ENCODE measurements at regions not wholly inside any gene's neighbourhood (a gene's known extent, or its start where the extent isn't known, plus 50 kb on each side); places are given as distances from the start of the nearest gene placed in this dataset.

GRCh38 chr9:7369384-7369821 lies 430.2 kb downstream of the DMAC1 start:
- DNase-seq (ENCODE audit: low read depth in 1 of 2, low spot score in 1 of 2) = no peak
- H3K4me1 ChIP-seq (ENCODE audit: low read depth) = peaks cover 33% of the 10 kb centered on the region
- H3K27ac ChIP-seq = no peak overlapping the region
- TF ChIP-seq, protein P1, sequence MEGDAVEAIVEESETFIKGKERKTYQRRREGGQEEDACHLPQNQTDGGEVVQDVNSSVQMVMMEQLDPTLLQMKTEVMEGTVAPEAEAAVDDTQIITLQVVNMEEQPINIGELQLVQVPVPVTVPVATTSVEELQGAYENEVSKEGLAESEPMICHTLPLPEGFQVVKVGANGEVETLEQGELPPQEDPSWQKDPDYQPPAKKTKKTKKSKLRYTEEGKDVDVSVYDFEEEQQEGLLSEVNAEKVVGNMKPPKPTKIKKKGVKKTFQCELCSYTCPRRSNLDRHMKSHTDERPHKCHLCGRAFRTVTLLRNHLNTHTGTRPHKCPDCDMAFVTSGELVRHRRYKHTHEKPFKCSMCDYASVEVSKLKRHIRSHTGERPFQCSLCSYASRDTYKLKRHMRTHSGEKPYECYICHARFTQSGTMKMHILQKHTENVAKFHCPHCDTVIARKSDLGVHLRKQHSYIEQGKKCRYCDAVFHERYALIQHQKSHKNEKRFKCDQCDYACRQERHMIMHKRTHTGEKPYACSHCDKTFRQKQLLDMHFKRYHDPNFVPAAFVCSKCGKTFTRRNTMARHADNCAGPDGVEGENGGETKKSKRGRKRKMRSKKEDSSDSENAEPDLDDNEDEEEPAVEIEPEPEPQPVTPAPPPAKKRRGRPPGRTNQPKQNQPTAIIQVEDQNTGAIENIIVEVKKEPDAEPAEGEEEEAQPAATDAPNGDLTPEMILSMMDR (IDR thresholded peaks at IDR 0.05; ENCODE audit: low read depth, low read length) = no peak
- no peak overlapping the region for H3K4me3 ChIP-seq
- no peaks in the 10 kb centered on the region for H3K9me3 ChIP-seq (ENCODE audit: low read depth)
- no peaks in the 10 kb centered on the region for H3K27me3 ChIP-seq
- H3K36me3 ChIP-seq = no peaks in the 10 kb centered on the region

DNA sequence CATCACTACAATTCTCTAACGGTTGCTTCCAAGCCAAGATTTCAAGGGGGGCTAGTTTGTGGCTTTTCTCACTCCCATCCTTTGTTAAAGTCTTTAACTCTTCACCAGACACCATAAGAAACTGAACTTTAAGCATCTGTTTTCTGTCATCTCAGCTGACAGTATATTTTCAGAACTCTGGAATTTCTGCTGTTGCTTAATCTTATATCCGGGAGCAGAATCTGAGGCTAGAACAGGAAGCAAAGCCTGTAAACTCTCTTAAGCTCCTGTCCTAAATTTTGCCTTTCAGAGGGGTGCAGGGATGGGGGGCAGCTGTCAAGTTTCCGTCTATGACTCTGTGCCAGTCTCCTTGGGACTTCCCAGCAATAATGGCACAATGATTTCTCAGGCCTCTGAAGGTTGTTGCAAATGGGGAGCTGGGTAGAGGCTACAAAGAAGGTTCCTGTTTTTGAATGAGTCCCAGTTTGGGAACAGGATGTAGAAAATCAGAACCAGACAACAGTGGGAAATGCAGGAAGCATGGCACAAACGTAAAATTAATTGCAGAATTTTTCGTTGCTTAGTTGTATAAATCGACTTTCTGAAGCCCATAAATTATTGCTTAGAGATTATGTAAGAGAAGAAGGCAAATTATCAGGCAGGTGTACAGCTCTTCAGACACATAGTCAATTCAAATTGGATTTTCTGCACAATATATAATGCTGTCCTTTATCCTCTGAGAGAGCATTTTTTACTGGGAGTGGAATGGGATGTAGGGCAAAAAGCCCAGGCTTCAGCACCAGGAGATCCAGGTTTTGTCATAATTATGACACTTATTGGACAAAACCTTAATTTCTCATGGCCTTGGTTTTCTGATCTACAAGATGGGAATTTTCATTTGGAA lies 430.9 kb downstream of the DMAC1 start:
- H3K4me3 ChIP-seq = no peak overlapping the region
- no peaks in the 10 kb centered on the region for H3K27me3 ChIP-seq
- H3K9me3 ChIP-seq (ENCODE audit: low read depth) = no peaks in the 10 kb centered on the region
- peaks cover 41% of the 10 kb centered on the region for H3K4me1 ChIP-seq (ENCODE audit: low read depth)
- no peaks in the 10 kb centered on the region for H3K36me3 ChIP-seq
- DNase-seq (ENCODE audit: low read depth in 1 of 2, low spot score in 1 of 2) = peak; percentile 48 to 97
- TF ChIP-seq, protein P1 (IDR thresholded peaks at IDR 0.05; ENCODE audit: low read depth, low read length) = no peak
- peak overlapping the region; percentile 67 for H3K27ac ChIP-seq

DNA sequence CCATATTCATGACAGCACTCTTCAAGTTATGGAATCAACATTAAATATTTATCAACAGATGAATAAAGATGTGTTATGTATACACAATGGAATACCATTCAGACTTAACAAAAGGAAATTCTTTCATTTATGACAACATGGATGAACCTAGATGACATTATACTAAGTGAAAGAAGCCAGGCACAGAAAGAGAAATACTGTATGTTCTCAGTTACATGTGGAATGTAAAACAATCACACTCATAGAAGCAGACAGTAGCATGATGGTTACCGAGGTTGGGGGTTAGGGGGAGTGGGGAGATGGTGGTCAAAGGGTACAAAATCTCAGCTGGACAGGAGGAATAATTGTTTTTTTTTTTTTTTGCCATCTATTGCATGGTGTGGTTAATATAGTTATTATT lies 431.9 kb downstream of the DMAC1 start:
- TF ChIP-seq, protein P1 (IDR thresholded peaks at IDR 0.05; ENCODE audit: low read depth, low read length) = no peak
- H3K27ac ChIP-seq = no peak overlapping the region
- peaks cover 44% of the 10 kb centered on the region for H3K4me1 ChIP-seq (ENCODE audit: low read depth)
- DNase-seq (ENCODE audit: low read depth in 1 of 2, low spot score in 1 of 2) = peak in 1 of 2 donors; percentile 16
- no peak overlapping the region for H3K4me3 ChIP-seq
- H3K36me3 ChIP-seq = no peaks in the 10 kb centered on the region
- no peaks in the 10 kb centered on the region for H3K27me3 ChIP-seq
- H3K9me3 ChIP-seq (ENCODE audit: low read depth) = no peaks in the 10 kb centered on the region

DNA sequence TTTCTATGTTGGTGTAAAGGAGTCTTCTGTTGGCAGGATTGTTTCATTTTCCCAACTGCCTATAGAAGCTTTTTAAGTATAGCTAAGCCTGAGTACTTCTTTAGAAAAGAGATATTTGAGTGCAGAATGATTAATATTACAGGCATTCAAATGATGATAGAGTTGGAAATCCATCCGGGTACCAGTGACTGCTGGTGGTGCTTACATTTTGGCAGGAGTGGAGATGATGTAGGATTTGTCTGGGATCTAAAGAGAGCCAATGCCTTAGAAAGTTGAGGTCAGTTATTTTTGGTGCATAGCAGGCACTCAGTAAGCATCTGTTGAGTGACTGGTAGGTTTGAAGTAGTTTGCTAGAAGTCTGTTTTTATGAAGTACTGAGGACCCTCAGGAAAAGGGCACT lies 433.5 kb downstream of the DMAC1 start:
- peaks cover 41% of the 10 kb centered on the region for H3K4me1 ChIP-seq (ENCODE audit: low read depth)
- H3K27ac ChIP-seq = peak overlapping the region; percentile 1
- no peak overlapping the region for H3K4me3 ChIP-seq
- no peaks in the 10 kb centered on the region for H3K36me3 ChIP-seq
- H3K9me3 ChIP-seq (ENCODE audit: low read depth) = no peaks in the 10 kb centered on the region
- TF ChIP-seq, protein P1 (IDR thresholded peaks at IDR 0.05; ENCODE audit: low read depth, low read length) = no peak
- DNase-seq (ENCODE audit: low read depth in 1 of 2, low spot score in 1 of 2) = peak; percentile 46 to 58
- H3K27me3 ChIP-seq = no peaks in the 10 kb centered on the region

DNA sequence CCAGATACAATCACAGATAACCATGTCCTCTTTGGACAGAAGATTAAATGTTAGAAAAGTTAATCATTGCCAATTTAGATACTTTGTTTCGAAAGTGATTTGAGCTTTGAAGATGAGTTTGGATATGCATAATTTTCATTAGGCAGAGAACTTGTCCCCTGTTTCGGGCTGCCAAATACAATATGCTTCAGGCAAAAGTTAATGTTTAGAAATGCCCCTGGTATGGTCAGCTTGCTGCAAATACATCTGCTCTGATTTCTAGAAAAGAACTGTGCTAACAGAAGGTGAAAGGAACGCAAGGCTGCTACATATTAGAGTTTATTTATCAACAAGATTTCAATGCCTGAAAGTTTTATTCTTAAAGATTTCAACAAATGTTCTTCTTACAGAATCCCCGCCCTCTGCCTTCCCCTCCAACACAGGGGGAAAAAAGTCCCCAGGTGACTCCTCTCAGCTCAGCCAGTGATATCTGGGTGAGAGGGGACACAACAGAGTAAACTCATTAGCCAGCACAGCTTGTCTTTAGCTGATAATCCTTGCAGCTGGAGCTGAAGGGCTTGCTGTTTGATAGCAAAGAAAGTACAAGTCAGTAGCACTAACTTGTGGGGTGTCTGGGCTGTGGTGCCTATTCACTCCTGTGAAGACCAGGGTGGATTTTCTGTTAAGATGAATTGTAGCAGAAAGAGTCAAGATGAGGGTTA lies 435.7 kb downstream of the DMAC1 start:
- Histone ChIP-seq H3K4me3 (no peak overlapping the region), H3K27ac (peak overlapping the region; percentile 46), H3K4me1 (ENCODE audit: low read depth) (peaks cover 35% of the 10 kb centered on the region), H3K27me3 (no peaks in the 10 kb centered on the region), H3K36me3 (no peaks in the 10 kb centered on the region), H3K9me3 (ENCODE audit: low read depth) (no peaks in the 10 kb centered on the region)
- TF ChIP-seq, protein P1 (IDR thresholded peaks at IDR 0.05; ENCODE audit: low read depth, low read length) = no peak
- DNase-seq (ENCODE audit: low read depth in 1 of 2, low spot score in 1 of 2) = peak; percentile 9 to 60
